NOMO-1 (cell line): ENCODE measurements at regions not wholly inside any gene's neighbourhood (a gene's known extent, or its start where the extent isn't known, plus 50 kb on each side); places are given as distances from the start of the nearest gene placed in this dataset.
A peak's percentile ranks its signal among the peaks of the same experiment; 100 is the strongest.

Experiments
- DNase-seq, 2 experiments: peaks; one replicate each; lab custom pipeline; 2025; ENCODE audit not compliant: unreplicated experiment in 2 of 2; lab: John Stamatoyannopoulos, UW

GRCh38 chr18:34977838-34978532, 63.2 kb upstream of the MAPRE2 start:
- DNase-seq: peak; percentile 26 to 30

- no peak for DNase-seq
These were observed 62.7 kb upstream of the MAPRE2 start for GRCh38 chr18:34978533-34978893.

- peak; percentile 81 to 89 for DNase-seq
These were observed 62.1 kb upstream of the MAPRE2 start for GRCh38 chr18:34978953-34979608.

- no peak for DNase-seq
These were observed 59.7 kb upstream of the MAPRE2 start for GRCh38 chr18:34981487-34981886.

GRCh38 chr18:34985963-34986362, 55.2 kb upstream of the MAPRE2 start:
- DNase-seq: peak in 1 of 2 experiments; percentile 36

DNA sequence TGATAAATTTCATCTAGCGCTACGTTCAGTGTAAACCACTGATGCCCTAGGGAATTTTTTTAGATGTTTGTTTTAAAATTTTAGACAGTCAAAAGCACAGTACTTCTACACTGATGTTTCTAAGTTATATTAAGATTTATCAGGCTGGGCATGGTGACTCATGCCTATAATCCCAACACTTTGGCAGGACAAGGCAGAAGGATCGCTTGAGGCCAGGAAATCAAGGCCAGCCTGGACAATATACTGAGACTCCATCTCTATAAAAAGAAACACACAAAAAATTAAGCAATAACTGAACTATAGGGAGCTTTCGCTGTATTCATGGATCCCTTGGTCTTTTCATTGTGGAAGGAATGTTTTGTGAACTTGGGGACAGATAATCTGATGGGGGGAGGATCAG, 50.6 kb upstream of the MAPRE2 start:
- DNase-seq: no peak

DNA sequence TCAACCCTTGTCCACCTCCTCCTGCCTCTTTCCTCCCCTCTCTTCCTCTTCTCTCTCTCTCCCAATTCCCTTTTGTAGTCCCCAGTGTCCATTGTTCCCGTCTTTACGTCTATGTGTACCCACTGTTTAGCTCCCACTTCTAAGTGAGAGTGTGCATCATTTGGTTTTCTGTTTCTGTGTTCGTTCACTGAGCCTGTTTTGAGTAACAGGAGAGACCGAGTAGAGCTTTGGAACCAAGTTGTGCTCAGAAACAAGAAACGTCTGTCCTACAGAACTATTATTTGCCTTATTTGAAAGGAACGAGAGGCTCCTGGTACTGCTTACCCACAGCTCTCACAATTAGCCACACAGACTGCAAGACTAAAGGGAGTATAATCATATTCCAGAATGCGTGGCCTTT, 50.1 kb upstream of the MAPRE2 start:
- no peak for DNase-seq
